Hematopoietic multipotent progenitor cell treated with erythropoietin and hydrocortisone succinate and interleukin-3 and kit ligand, for 17 days (in vitro differentiated cells): ENCODE measurements at regions not wholly inside any gene's neighbourhood (a gene's known extent, or its start where the extent isn't known, plus 50 kb on each side); places are given as distances from the start of the nearest gene placed in this dataset.

Experiments used
- DNase-seq: peaks from one replicate; pipeline ENCODE4 v3.0.0-alpha.2; 2015; ENCODE audit warnings: low spot score

DNA sequence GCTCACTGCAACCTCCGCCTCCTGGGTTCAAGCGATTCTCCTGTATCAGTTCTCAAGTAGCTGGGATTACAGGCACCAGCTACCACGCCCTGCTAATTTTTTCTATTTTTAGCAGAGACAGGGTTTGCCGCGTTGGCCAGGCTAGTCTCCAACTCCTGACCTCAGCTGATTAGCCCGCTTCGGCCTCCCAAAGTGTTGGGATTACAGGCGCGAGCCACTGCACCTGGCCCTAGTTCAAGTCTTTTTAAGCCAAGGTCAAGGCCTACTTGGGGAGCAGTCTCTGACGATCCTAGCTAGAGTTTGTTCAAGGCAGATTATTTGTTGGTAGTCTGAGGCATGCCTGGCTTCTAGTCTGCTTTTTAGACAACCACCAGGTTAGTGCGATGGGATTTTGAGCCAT lies 709.5 kb upstream of the COBL start:
- no peak for DNase-seq

DNA sequence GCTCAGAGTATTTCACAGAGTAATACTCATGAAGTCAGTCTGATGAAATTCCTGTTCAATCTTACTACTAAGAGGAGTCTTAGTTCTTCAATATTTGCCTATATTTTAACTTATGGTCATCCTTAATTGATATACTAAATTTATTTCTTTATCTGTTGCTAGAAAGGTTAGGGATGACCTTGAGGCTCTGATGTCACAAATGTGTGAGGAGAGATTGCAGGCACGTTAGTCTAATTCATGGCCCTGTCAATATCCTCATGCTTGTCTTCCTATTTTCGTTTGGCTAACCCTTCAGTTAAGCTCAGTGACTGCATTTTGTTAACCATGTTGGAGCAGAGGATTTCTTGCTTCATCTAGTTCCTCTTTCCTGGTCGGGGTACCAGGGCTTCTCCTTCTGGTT lies 704.7 kb upstream of the COBL start:
- no peak for DNase-seq

DNA sequence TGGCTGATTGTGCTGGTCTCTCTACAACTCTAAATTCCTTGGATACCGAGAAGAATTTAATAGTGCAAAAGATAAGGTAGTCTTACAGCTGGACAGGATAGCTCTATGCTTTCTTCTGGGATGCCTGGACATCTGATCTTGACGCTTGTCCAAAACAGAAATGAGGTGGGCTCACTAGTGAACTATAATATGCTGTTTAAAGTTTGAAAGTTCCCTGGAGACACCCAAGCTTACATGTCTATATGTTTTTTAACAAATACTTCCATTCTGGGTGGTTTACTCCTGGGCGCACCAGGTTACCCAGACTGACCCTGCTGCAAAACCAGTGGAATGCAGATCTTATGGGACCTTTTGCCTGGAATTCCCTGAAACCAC lies 702.1 kb upstream of the COBL start:
- DNase-seq = no peak

DNA sequence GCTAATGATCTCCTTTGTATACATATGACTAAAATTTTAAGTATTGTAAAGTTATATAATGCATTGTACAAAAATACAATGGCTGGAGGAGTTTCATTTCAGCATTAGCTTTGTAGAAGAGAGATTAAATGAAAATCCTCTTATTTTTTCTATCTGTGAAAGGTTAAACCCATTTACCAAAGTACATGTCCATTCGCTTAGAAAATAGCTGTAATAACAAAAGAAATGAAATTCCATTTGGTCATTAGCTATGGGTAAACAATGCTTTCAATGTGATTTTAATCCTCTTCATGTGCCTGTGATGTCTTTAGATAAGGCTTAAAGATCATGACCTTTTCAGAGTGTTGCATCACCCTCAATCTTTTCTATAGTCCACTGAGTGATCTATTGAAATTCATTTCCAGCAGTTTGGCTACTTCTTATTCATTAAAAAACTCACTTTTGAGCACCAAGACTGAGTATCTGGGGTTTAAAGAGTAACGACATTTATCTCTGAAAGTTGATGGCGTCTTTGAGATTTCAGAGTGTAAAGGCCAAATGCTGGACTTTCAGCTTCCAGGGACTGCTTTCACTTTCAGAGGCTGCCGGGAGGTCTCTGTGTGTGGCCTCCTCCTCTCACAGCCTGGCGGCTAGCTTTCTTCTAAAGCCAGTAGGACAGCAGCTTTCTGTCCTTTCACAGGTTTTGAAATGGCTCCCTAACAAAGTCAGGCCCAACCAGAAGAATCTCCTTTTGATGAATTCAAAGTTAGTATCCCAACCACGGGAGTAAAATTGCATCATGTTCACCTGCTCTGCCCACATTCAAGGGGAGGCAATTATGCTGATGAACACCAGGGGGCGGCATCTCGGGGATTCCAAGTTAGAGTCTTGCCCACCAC lies 701.4 kb upstream of the COBL start:
- no peak for DNase-seq

DNA sequence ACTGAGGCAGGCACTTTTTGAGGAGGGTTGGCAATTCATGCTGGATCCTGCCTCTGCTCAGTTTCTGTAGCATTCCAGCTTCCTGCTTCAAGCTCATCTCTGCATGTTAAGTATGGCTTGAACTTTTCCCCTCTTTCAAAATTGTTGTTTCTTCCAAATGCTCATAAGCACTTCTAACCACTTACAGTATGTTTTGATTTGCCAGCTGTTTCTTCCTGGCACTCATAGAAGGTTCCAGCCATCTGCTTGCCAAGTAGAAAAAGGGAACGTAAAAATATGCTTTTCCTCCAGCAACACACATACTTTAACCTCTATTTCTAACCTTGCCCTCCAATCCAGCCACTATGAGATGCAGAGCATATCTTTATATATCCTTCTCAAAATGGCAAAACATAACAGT lies 692.6 kb upstream of the COBL start:
- no peak for DNase-seq

DNA sequence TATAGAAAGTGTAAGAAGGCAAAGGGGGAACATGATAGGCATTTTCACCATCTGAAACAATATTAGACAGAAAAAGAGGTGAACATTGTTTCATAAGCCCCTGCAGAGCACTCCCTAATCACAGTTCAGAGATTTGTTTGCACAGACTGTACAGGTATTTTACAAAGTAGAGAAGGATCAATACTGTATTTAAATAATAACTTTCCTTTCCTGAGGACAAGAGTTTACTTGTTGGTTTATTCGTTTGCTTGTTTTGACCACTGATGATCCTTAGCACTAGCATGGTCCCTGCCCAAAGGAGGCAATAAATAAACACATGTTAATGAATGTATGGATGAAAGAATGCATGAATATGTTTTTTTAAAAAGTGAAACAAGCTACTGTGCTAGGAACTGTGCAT lies 690.1 kb upstream of the COBL start:
- no peak for DNase-seq

DNA sequence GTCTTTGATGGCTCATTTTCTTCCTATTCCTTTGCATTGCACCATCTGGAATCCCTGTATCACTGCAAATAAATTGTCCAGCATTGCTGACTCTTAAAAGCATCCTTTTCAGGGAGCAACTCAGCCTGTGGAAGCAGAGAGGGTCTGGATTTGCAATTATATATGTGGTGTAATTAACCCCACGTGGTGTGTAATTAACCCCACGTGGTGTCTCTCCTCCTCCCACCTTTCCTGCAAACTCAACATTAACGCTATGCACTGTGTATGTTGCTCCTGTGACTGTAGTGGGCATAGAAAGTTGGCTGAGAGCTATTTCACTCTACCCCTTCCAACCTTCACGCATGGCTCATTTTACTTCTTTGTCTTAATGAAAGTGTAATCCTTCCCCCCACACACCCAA lies 689.0 kb upstream of the COBL start:
- DNase-seq = no peak

DNA sequence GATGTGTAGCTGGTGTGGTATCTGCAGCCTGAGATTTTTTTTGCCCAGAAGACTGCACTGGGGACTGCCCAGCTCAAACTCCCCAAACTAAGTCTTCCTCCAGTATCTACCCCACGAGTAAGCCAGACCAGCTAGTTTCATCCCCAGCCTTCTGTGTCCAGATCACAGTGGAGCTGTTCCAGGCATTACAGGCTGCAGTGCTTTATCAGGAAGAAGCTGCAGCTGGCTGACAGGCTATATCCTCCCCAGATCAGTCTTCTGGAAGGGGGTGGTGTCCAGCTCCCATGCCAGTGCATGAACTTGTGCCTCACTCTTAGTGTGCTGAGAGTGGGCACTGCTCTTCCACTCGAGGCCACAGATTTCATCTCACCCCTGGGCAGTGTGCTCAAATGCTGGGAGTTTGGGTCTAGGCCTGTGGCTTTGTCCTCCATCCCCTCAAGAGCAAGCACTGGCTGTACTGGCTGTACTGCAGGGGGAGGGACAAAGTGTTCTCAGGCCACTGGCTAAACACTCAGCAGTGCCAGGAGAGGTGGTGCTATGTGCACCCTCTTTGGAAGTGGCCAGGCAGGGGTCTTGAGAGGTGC lies 679.1 kb upstream of the COBL start:
- DNase-seq = no peak

DNA sequence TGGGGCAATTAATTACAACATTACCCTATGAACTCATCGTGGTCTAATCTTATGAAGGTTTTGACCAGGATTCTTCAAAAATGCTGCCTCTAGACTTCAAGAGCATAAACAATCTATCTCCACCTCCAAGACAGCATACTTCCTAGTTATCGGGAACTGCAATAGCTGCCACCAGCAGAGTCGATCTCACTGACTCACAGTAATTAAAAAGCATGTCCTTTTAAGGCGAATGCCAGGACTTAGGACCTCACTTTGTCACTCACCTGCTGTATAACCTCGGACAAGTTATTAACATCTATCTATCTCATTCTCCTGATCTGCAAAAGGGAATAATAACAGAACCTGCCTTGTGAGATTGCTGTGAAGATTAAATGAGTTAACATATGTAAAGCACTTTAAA lies 666.0 kb upstream of the COBL start:
- no peak for DNase-seq

DNA sequence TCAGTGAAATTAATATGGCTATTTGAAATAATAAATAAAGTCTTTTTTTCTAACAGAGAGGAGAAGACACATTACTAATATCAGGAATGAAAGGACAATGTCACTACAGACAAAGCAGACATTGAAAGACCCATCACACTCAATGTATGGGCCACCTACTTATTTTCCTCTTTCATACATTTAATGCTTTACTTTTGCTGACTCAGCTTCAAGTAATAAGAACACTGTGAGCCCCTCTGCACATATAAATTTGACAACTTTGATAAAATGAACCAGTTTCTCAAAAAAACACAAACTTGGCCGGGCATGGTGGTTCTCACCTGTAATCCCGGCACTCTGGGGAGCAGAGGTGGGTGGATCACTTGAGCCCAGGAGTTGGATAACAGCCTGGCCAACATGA lies 664.2 kb upstream of the COBL start:
- no peak for DNase-seq

DNA sequence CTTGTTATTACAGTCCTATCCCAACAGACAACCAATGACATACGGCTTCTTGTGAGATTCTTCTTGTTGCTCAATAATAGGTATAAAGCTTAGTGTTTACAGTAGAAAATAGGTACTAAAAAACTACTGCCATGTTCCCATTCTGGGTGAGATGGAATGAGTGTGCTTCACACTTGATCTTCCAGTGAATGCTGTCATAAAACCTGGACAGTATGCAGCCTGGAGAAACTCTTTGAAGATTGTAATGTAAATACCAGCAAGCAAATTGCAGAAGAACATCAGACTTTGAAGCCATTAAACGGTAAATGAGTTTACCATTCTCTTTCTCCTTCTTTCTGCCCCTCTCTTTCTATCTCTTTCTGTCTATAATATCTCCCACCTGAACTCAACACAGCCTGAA lies 663.7 kb upstream of the COBL start:
- DNase-seq = no peak

DNA sequence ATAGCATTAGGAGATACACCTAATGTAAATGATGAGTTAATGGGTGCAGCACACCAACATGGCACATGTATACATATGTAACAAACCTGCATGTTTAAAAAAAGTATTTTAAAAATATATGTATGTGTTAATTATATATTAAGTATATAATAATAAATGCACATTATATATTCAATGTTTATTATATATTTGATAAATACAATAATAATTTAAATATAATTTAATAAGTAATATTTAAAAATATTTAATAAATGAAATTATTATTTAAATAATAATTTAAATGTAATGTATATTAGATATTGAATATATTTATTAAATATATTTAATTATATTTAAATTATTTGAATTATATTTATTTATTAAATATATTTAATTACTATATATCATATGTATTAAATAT lies 661.3 kb upstream of the COBL start:
- no peak for DNase-seq

DNA sequence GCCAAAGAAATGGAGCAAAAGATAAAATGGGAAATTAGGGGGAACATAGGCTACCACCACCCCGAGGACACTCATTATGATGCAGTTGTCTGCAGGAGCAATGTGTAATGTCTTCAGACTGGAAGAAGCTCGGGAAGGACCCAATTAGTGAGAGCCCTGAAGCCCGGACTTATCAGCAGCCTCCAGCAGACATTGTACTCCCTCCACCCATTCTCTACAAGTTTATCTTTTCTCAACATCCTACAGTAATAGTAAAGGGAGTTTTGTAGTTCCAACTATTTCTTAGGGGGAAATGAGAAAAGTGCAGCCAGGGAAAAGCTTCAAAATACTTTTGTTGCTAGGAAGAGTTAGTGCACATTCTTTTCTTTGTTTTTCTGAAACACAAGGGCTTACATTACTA lies 657.3 kb upstream of the COBL start:
- DNase-seq = peak; percentile 18

DNA sequence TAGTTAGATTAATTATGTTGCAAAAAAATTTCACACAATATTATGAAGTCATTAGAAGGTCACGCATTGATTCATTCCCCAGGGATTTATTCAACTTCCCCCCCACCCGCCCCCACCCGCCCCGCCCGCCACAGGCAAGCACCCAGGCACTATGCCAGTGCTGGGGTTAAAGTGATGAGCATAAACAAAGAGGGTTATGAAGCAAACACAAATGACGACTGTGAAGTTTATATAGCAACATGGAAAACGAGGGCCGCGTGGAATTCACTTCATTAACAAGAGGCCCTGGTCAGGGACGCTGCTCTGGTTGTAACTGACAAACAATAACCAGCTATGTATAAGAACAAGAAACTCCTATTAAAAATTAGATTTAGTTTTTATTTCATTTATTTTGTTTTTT lies 656.5 kb upstream of the COBL start:
- DNase-seq = no peak

DNA sequence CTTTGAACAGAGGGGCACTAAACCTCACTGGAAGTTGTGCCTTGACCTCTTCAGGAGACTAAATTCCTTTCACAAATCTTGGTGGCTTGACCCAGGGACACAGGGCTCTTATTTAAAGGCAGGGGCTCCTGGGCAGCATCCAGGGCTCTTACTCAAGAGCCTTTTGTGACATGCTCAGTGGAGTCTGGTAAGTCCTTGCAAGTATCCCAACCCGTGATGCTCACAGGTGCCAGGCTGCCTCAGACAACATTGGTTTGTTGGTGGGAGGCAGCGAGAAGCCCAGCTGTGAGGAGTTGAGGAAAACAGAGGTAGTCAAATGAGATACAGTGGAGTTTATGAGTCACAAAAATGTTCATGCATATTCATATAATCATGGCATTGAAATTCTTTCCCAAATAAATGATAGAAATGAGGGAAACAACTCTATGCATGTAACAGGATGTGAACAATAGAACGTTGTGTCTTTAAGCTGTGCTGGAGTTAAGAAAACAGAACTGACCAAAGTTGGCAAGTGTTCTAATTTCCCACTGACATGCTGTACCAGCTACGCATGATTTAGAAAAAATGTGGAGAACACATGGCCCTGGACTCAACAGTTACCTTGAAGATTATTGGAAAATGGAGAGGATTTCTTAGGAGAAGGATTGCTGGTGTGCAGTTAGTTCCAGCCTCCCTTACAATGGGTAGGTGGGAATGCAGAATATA lies 654.5 kb upstream of the COBL start:
- no peak for DNase-seq

DNA sequence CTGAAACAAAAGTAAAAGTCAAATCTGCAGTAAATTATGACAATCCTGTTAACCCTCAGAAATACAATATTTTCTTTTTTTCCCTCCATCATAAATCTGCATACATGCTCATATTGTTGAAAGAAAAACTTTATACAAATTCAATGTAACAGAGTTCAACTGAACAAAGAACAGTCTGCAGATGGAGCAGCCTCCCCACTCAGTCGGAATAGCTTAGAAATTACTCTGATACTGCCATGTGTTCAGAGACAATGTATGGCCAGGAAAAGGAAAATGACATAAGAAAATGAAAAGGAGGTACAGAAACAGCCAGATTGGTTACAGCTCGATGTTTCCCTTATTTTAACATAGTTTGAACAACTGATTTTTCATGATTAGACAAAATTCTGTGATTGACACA lies 651.9 kb upstream of the COBL start:
- no peak for DNase-seq

DNA sequence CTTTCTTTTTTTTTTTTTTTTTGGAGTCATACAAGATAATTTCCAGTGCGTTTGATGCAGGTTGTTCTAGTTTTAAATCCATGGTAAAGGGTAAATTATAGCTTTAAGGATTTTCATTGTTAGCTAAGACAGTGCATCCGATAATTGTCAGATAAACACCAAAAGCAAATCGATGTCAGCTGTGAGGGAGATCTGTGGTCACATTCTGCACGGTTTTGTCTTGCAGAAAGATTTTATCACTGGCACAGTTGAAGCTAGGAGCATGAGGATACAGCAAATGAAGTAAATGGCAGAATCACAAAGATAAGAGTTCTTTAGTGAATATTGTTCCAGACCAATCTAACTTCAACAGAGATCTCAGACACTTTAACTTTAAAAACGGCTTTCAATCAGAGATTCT lies 648.8 kb upstream of the COBL start:
- DNase-seq = no peak

DNA sequence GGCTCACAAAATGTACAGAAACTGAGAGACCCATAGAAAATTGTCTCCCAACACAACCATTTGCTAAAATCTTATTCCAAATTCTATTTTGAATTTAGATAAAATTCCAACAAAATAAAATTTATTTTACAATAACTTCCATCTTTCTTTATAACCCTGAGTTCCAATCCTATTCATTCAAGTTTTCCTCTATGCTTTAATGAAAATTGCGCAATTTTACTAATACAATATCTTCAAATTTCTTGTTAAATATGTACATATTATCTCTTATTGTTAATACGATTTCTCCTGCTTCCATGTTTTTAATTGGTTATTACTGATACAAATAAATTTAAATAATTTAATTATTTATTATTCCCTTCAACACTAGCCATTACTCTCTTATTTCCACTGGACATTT lies 645.2 kb upstream of the COBL start:
- DNase-seq = no peak

DNA sequence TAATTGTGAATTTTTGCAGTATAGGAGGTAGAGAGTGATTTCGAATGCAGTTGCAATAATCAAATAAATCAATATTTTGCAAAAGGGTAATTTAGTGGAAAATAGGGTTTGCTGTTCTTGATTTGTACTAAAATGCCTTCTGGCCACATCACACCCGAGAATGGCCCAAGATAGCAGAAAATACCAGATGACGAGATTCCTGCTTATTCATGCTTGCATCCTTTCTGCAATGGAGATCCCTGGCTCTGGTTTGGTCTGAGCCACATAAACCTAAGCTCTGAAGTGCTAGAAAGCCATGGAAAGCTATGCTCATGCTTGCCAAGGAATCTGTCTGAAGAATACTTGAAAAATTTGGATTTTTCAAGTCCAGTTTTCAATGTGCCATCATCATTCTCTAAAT lies 634.2 kb upstream of the COBL start:
- DNase-seq = no peak

DNA sequence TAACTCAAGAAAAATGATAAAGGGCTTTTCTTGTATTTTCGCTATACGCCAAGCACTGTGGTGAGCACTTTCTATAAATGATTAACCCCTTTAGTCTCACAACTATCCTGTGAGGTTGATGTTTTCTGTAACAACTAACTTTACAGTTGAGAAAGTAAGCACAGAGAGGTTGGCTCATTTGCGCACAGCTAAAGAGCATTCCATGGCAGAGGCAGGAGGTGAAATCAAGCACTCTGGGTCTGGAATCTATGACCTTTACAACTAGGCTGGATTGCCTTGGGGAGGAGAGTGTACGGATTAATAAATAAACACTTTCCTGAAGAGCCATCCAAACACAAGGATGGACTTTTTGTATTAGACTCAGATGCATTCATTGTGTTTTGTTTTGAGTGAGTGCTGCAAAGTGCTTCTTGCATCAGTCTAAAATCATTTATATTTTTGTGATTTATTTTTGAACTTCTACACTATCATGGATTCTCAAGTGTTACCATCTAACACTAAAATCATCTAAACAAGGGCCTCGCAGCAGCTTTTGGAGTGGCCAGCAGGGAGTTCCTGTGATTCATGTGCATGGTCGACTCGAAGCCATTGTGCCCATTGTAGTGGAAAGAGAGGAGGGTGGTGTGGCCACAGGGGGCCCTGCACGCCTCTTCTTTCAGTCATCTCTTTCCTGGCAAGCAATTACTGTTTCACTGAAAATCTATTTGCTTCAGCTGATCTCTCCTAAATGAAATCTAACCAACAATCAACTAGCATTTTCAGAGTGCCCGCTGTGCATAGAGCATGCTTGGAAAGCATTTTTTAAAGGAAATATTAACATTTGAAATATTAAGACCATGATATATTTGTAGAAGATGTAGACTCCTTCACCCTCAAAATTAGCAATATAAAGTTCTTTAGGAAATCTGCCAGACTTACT lies 633.4 kb upstream of the COBL start:
- DNase-seq = no peak

DNA sequence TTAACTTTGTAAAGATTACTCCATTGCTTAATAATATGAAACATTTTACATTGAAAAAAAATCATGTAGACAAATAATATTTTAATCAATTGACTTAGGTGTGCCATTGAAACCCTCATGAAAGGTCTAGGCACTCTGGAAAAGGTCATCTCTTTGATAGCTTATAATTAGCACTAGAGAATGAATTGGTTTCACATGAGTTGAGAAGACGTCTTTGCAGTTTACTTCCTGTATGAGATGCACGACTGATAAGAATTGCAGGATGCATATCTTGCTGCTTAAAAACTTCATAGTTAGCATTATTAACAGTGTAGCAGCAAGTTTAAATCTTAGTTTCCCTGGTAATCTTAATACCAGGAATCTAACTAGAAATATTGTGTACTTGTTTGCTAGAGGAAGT lies 614.2 kb upstream of the COBL start:
- no peak for DNase-seq

DNA sequence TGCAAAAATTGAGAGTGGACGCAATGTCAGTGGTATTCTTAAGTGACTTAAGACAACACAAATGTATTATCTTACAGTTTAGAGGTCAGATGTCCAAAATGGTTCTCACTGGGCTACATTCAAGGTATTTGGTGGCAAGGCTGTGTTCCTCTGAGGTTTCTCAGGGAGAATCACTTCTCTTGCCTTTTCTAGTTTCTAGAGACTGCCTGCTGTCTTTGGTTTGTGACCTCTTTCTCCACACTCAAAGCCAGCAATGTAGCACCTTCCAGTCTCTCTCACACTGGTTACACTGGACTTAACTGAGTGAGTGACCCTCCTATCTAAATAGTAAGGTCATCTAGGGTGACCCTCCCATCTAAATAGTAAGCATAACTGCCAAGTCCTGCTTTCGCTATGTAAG lies 613.2 kb upstream of the COBL start:
- no peak for DNase-seq
